ENCODE measurements at regions not wholly inside any gene's neighbourhood (a gene's known extent, or its start where the extent isn't known, plus 50 kb on each side); places are given as distances from the start of the nearest gene placed in this dataset.

GRCh38 chr9:109574061-109574882, 76.2 kb upstream of the PTPN3 start:
- intact Hi-C loops (cut with DNase I; ENCODE audit: low total_unique reads), result loop anchor here (10.0 kb wide), 1 partner anchor 241 kb away; no protein-coding TSS in a partner anchor

GRCh38 chr9:109576762-109577161, 78.7 kb upstream of the PTPN3 start:
- H3K4me3 ChIP-seq (ENCODE audit: low read depth, poor library complexity, severe bottlenecking), result no peak overlapping the region
- intact Hi-C loops (cut with DNase I; ENCODE audit: low total_unique reads), result loop anchor here (10.0 kb wide), 1 partner anchor 238 kb away; no protein-coding TSS in a partner anchor
- WGBS, 2 donors, result 49 to 60% methylated on average over 3 of the region's 3 CpGs
- TF ChIP-seq CTCF (IDR thresholded peaks at IDR 0.05), result no peak
- no peak for TF ChIP-seq POLR2A (IDR thresholded peaks at IDR 0.05)
- DNase-seq (ENCODE audit: low spot score in 2 of 2), result no peak

More at GRCh38 chr9:109574061-109574882, 76.2 kb upstream of the PTPN3 start:
- WGBS, 2 donors, result 9 to 12% methylated on average over 2 of the region's 2 CpGs
- TF ChIP-seq CTCF (IDR thresholded peaks at IDR 0.05) (peak in 1 of 3 donors; percentile 11), POLR2A (IDR thresholded peaks at IDR 0.05) (no peak)
- H3K4me3 ChIP-seq (ENCODE audit: low read depth, poor library complexity, severe bottlenecking), result no peak overlapping the region
- DNase-seq (ENCODE audit: low spot score in 2 of 2), result no peak

GRCh38 chr9:109579191-109579948, 81.3 kb upstream of the PTPN3 start:
- no peak overlapping the region for H3K4me3 ChIP-seq (ENCODE audit: low read depth, poor library complexity, severe bottlenecking)
- intact Hi-C loops (cut with DNase I; ENCODE audit: low total_unique reads), result loop anchor here (10.0 kb wide), 1 partner anchor 235 kb away; no protein-coding TSS in a partner anchor
- 85 to 87% methylated on average over 6 of the region's 6 CpGs for WGBS, 2 donors
- no peak for DNase-seq (ENCODE audit: low spot score in 2 of 2)
- TF ChIP-seq POLR2A (IDR thresholded peaks at IDR 0.05), result no peak
- TF ChIP-seq CTCF (IDR thresholded peaks at IDR 0.05), result no peak

DNA sequence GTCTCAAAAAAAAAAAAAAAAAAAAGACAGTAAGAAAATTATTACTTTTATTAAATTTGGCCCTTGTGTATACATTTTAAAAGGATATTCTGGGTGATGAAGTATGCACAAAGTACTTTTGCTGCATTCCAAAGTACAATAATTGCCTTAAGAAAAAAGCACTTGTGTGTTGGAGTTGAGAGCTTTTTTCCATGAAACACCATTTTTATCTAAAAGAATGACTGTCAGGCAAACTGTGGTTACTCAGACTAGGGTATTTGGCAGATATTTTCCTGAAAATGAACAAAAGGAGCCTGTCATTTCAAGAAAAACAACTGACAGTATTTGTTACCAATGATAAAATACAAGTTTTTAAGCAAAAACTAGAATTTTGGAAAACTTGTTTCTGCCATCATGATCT, 84.3 kb upstream of the PTPN3 start:
- TF ChIP-seq CTCF (IDR thresholded peaks at IDR 0.05) (no peak), POLR2A (IDR thresholded peaks at IDR 0.05) (no peak)
- intact Hi-C loops (cut with DNase I; ENCODE audit: low total_unique reads), result no loop called here

DNA sequence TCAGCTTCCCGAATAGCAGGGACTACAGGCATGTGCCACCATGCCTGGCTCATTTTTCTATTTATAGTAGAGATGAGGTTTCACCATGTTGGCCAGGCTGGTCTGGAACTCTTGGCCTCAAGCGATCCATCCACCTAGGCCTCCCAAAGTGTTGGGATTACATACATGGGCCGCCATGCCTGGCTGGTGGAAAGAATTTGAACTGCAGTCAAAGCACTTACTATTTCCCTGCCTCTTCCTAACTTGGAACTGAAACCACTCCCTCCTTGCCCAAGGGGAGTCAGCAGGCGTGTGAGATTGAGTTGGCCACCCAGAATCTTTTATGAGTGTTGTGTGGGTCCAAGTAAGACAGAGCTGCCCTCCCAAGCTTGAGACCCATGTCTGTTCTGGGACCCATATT, 86.1 kb upstream of the PTPN3 start:
- TF ChIP-seq POLR2A (IDR thresholded peaks at IDR 0.05) (no peak), CTCF (IDR thresholded peaks at IDR 0.05) (no peak)
- H3K4me3 ChIP-seq (ENCODE audit: low read depth, poor library complexity, severe bottlenecking), result no peak overlapping the region
- DNase-seq (ENCODE audit: low spot score in 2 of 2), result no peak
- intact Hi-C loops (cut with DNase I; ENCODE audit: low total_unique reads), result no loop called here
- 79 to 80% methylated on average over 4 of the region's 4 CpGs for WGBS, 2 donors

More for the DNA sequence above, 84.3 kb upstream of the PTPN3 start:
- H3K4me3 ChIP-seq (ENCODE audit: low read depth, poor library complexity, severe bottlenecking), result no peak overlapping the region
- no peak for DNase-seq (ENCODE audit: low spot score in 2 of 2)
